ENCODE measurements at regions not wholly inside any gene's neighbourhood (a gene's known extent, or its start where the extent isn't known, plus 50 kb on each side); places are given as distances from the start of the nearest gene placed in this dataset.

- CTCF ChIA-PET: no interaction called here
- no peaks in the 10 kb centered on the region for H3K9me3 Mint-ChIP-seq
- H3K36me3 Mint-ChIP-seq: no peaks in the 10 kb centered on the region
- POLR2A ChIA-PET: no interaction called here
- DNase-seq (ENCODE audit: low spot score) (no peak), ATAC-seq (no peak)
- no peak overlapping the region for H3K27ac Mint-ChIP-seq
- no peak overlapping the region for H3K4me3 Mint-ChIP-seq
- no peaks in the 10 kb centered on the region; the same call in 1 of the 2 replicates for H3K27me3 Mint-ChIP-seq (ENCODE audit: low read depth)
- TF ChIP-seq, protein P1, sequence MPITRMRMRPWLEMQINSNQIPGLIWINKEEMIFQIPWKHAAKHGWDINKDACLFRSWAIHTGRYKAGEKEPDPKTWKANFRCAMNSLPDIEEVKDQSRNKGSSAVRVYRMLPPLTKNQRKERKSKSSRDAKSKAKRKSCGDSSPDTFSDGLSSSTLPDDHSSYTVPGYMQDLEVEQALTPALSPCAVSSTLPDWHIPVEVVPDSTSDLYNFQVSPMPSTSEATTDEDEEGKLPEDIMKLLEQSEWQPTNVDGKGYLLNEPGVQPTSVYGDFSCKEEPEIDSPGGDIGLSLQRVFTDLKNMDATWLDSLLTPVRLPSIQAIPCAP (CRISPR knock-in tag; IDR thresholded peaks at IDR 0.05): no peak
- TF ChIP-seq ZBTB21 (CRISPR knock-in tag; IDR thresholded peaks at IDR 0.05; ENCODE audit: borderline replicate concordance): no peak
- no peak for TF ChIP-seq ZNF671 (CRISPR knock-in tag; IDR thresholded peaks at IDR 0.05)
- TF ChIP-seq ELF4 (CRISPR knock-in tag; IDR thresholded peaks at IDR 0.05; ENCODE audit: low read depth): no peak
- TF ChIP-seq, protein P2, sequence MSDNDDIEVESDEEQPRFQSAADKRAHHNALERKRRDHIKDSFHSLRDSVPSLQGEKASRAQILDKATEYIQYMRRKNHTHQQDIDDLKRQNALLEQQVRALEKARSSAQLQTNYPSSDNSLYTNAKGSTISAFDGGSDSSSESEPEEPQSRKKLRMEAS (CRISPR knock-in tag; IDR thresholded peaks at IDR 0.05): no peak
- no peak for TF ChIP-seq ATF2 (CRISPR knock-in tag; IDR thresholded peaks at IDR 0.05; ENCODE audit: borderline replicate concordance, low read depth)
- no peak for TF ChIP-seq ESRRA (CRISPR knock-in tag; IDR thresholded peaks at IDR 0.05; ENCODE audit: borderline replicate concordance)
- TF ChIP-seq ZNF425 (CRISPR knock-in tag; conservative IDR thresholded peaks at IDR 0.05): no peak
- TF ChIP-seq MXD4 (CRISPR knock-in tag; IDR thresholded peaks at IDR 0.05; ENCODE audit: borderline replicate concordance): no peak
- no peak for TF ChIP-seq NR3C1 (CRISPR knock-in tag; conservative IDR thresholded peaks at IDR 0.05; ENCODE audit: low read depth)
- no peak for TF ChIP-seq JAZF1 (CRISPR knock-in tag; IDR thresholded peaks at IDR 0.05)
- no peaks in the 10 kb centered on the region for H3K4me1 Mint-ChIP-seq
Measured at GRCh38 chrX:65883556-65883955, 156.3 kb downstream of the VSIG4 start.

GRCh38 chrX:65879977-65880799 is 159.7 kb downstream of the VSIG4 start:
- H3K9me3 Mint-ChIP-seq: peaks cover 3% of the 10 kb centered on the region
- H3K27me3 Mint-ChIP-seq (ENCODE audit: low read depth): no peaks in the 10 kb centered on the region; the same call in none of the 2 replicates
- no peak overlapping the region for H3K4me3 Mint-ChIP-seq
- ATAC-seq (no peak), DNase-seq (ENCODE audit: low spot score) (no peak)
- TF ChIP-seq NFE2L1 (CRISPR knock-in tag; IDR thresholded peaks at IDR 0.05): no peak
- TF ChIP-seq ZNF317 (CRISPR knock-in tag; IDR thresholded peaks at IDR 0.05; ENCODE audit: borderline replicate concordance, low read depth): no peak
- TF ChIP-seq ESRRA (CRISPR knock-in tag; IDR thresholded peaks at IDR 0.05; ENCODE audit: borderline replicate concordance): no peak
- TF ChIP-seq, protein P3, sequence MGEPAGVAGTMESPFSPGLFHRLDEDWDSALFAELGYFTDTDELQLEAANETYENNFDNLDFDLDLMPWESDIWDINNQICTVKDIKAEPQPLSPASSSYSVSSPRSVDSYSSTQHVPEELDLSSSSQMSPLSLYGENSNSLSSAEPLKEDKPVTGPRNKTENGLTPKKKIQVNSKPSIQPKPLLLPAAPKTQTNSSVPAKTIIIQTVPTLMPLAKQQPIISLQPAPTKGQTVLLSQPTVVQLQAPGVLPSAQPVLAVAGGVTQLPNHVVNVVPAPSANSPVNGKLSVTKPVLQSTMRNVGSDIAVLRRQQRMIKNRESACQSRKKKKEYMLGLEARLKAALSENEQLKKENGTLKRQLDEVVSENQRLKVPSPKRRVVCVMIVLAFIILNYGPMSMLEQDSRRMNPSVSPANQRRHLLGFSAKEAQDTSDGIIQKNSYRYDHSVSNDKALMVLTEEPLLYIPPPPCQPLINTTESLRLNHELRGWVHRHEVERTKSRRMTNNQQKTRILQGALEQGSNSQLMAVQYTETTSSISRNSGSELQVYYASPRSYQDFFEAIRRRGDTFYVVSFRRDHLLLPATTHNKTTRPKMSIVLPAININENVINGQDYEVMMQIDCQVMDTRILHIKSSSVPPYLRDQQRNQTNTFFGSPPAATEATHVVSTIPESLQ (CRISPR knock-in tag; IDR thresholded peaks at IDR 0.05): no peak
- TF ChIP-seq, protein P4, sequence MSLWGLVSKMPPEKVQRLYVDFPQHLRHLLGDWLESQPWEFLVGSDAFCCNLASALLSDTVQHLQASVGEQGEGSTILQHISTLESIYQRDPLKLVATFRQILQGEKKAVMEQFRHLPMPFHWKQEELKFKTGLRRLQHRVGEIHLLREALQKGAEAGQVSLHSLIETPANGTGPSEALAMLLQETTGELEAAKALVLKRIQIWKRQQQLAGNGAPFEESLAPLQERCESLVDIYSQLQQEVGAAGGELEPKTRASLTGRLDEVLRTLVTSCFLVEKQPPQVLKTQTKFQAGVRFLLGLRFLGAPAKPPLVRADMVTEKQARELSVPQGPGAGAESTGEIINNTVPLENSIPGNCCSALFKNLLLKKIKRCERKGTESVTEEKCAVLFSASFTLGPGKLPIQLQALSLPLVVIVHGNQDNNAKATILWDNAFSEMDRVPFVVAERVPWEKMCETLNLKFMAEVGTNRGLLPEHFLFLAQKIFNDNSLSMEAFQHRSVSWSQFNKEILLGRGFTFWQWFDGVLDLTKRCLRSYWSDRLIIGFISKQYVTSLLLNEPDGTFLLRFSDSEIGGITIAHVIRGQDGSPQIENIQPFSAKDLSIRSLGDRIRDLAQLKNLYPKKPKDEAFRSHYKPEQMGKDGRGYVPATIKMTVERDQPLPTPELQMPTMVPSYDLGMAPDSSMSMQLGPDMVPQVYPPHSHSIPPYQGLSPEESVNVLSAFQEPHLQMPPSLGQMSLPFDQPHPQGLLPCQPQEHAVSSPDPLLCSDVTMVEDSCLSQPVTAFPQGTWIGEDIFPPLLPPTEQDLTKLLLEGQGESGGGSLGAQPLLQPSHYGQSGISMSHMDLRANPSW (CRISPR knock-in tag; conservative IDR thresholded peaks at IDR 0.05; ENCODE audit: low read depth): no peak
- TF ChIP-seq ETV6 (CRISPR knock-in tag; IDR thresholded peaks at IDR 0.05): no peak
- TF ChIP-seq, protein P2 (CRISPR knock-in tag; IDR thresholded peaks at IDR 0.05): no peak
- no peak for TF ChIP-seq USF2 (CRISPR knock-in tag; IDR thresholded peaks at IDR 0.05)
- no peak for TF ChIP-seq ZNF281 (CRISPR knock-in tag; IDR thresholded peaks at IDR 0.05)
- TF ChIP-seq ZBTB21 (CRISPR knock-in tag; IDR thresholded peaks at IDR 0.05; ENCODE audit: borderline replicate concordance): no peak
- no peaks in the 10 kb centered on the region for H3K4me1 Mint-ChIP-seq
- ChIA-PET CTCF (no interaction called here), POLR2A (no interaction called here)
- no peak overlapping the region for H3K27ac Mint-ChIP-seq
- no peaks in the 10 kb centered on the region for H3K36me3 Mint-ChIP-seq
